ENCODE measurements at regions not wholly inside any gene's neighbourhood (a gene's known extent, or its start where the extent isn't known, plus 50 kb on each side); places are given as distances from the start of the nearest gene placed in this dataset.

DNA sequence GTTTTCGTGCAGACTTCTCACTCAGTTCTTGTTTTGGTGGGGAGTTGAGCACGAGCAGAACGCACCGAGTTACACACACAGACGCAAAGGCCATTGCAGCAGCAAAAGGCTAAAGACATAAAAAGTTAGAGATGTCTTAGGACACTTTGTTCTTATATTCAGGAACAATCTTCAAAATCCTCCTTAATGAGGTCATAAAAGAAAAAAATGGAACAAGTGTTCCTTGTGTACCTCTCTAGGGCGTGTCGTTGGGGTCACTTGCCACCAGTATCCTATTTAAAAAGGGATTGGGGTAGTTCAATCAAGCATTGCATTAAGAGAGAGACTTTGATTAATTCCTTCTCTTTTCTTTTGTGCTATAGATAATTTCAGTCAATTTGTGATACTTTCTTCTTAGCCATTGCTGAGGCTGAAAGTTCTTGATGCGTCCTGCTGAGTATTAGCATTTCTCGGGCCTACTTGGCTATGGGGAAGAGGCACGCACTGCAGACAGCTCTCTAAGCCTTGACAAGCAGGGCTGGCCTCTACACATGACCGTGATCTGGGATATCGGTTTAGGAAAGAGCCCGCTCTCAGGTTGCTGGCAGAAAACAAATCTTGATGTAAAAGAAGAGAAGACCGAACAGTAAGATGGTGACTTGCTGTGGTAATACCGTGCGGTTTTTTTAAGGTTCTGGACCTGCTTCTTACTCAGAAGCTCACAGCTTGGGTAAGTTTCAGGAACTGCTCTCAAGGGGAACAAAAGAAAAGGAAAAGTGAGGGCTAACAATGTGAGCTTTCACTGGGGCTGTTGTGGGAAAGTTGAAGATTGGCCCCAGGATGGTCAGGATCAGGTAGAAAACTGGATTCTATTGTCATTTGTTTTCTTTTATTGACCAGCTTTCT, 223.6 kb downstream of the TM9SF2 start:
- TF ChIP-seq, protein P1, sequence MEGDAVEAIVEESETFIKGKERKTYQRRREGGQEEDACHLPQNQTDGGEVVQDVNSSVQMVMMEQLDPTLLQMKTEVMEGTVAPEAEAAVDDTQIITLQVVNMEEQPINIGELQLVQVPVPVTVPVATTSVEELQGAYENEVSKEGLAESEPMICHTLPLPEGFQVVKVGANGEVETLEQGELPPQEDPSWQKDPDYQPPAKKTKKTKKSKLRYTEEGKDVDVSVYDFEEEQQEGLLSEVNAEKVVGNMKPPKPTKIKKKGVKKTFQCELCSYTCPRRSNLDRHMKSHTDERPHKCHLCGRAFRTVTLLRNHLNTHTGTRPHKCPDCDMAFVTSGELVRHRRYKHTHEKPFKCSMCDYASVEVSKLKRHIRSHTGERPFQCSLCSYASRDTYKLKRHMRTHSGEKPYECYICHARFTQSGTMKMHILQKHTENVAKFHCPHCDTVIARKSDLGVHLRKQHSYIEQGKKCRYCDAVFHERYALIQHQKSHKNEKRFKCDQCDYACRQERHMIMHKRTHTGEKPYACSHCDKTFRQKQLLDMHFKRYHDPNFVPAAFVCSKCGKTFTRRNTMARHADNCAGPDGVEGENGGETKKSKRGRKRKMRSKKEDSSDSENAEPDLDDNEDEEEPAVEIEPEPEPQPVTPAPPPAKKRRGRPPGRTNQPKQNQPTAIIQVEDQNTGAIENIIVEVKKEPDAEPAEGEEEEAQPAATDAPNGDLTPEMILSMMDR (IDR thresholded peaks at IDR 0.05), result no peak
- TF ChIP-seq POLR2A (IDR thresholded peaks at IDR 0.05), result no peak
